SK-N-SH treated with all-trans-retinoic acid at 6 μM for 48 hours (cell line): ENCODE measurements at regions not wholly inside any gene's neighbourhood (a gene's known extent, or its start where the extent isn't known, plus 50 kb on each side); places are given as distances from the start of the nearest gene placed in this dataset.

ENCODE experiments used
- BACH2 ChIP-seq: fragments of 250-450 bp; sonication (Bioruptor Pico); IDR thresholded peaks from 2 replicates; pipeline ENCODE4 v1.9.0; 2021; ENCODE audit warnings: mild to moderate bottlenecking, borderline replicate concordance
- CSDC2 ChIP-seq: fragments of 250-450 bp; sonication (Bioruptor Pico); IDR thresholded peaks from 2 replicates; pipeline ENCODE4 v1.5.0; 2020; ENCODE audit warnings: mild to moderate bottlenecking, moderate library complexity
- ESRRG ChIP-seq: fragments of 250-450 bp; sonication (Bioruptor Pico); IDR thresholded peaks from 2 replicates; pipeline ENCODE4 v1.6.1; 2021; ENCODE audit warnings: mild to moderate bottlenecking
- OSR1 ChIP-seq: fragments of 250-450 bp; sonication (Bioruptor Pico); IDR thresholded peaks from 2 replicates; pipeline ENCODE4 v1.8.0; 2022; ENCODE audit warnings: moderate library complexity, mild to moderate bottlenecking, inconsistent platforms
- RARB ChIP-seq: fragments of 250-450 bp; sonication (Bioruptor Pico); IDR thresholded peaks from 2 replicates; pipeline ENCODE4 v1.8.0; 2021; ENCODE audit warnings: mild to moderate bottlenecking, moderate library complexity
- SNAI2 ChIP-seq: fragments of 250-450 bp; sonication (Bioruptor Pico); IDR thresholded peaks from 2 replicates; pipeline ENCODE4 v1.5.0; 2020; ENCODE audit warnings: mild to moderate bottlenecking, moderate library complexity
- TOX ChIP-seq: fragments of 250-450 bp; sonication (Bioruptor Pico); IDR thresholded peaks from 2 replicates; pipeline ENCODE4 v1.8.0; 2021; ENCODE audit warnings: mild to moderate bottlenecking, moderate library complexity, borderline replicate concordance
- ZC3H10 ChIP-seq: fragments of 250-450 bp; sonication (Bioruptor Pico); IDR thresholded peaks from 2 replicates; pipeline ENCODE4 v1.5.1; 2021; ENCODE audit warnings: mild to moderate bottlenecking, moderate library complexity
- ZFP3 ChIP-seq: fragments of 250-450 bp; sonication (Bioruptor Pico); IDR thresholded peaks from 2 replicates; pipeline ENCODE4 v1.5.0; 2020; ENCODE audit warnings: mild to moderate bottlenecking, moderate library complexity
- ZFP30 ChIP-seq: fragments of 450-650 bp; formaldehyde crosslinking; IDR thresholded peaks from 2 replicates; pipeline ENCODE4 v1.5.0; 2022; ENCODE audit warnings: mild to moderate bottlenecking, moderate library complexity
- ZNF565 ChIP-seq: fragments of 450-650 bp; formaldehyde crosslinking; conservative IDR thresholded peaks from 2 replicates; pipeline ENCODE4 v1.5.0; 2020; ENCODE audit warnings: low read depth, mild to moderate bottlenecking, moderate library complexity
- ZNF8 ChIP-seq: fragments of 450-650 bp; formaldehyde crosslinking; IDR thresholded peaks from 2 replicates; pipeline ENCODE4 v1.5.0; 2020; ENCODE audit warnings: mild to moderate bottlenecking, moderate library complexity
- TF ChIP-seq, protein P1 (sequence below): fragments of 250-450 bp; sonication (Bioruptor Pico); IDR thresholded peaks from 2 replicates; pipeline ENCODE4 v1.8.0; 2020; ENCODE audit warnings: mild to moderate bottlenecking, moderate library complexity, borderline replicate concordance
- TF ChIP-seq, protein P2 (sequence below): fragments of 250-450 bp; sonication (Bioruptor Pico); IDR thresholded peaks from 2 replicates; pipeline ENCODE4 v1.5.0; 2020; ENCODE audit warnings: mild to moderate bottlenecking, moderate library complexity

DNA sequence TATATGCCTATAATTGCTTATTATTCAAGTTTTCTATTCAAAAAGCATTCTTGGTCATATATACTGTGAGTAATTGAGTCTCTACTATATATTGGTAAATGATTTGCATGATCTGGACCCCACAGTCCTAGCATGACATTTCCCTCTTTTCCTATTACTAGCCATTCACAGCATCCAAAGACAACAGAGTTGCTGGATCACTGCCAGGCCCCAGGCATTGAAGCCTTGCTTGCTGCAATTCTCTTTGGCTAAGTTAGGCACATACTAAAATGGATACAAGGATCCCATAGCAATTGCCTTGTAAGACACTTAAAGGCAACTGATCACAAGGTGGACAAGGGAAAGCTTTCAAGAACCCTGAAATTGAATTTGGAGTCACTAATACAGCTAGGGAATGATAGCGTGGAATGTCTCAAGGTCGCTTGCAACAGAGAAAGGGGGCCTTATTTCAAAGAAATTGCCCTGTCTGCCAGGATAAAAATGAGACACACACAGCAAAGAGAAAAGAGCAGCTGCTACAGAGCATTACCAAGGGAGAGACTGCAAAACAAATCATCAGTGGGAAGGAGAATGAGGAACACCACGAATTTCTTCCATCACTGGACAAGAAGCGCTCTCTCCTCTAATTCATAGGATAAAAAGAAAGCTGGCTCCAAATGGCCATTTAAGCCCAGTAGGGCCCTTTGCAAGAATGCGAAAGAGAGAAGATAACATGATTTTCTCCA lies 77.1 kb upstream of the EPHA4 start:
- TF ChIP-seq ZFP30, result no peak
- TF ChIP-seq, protein P1, sequence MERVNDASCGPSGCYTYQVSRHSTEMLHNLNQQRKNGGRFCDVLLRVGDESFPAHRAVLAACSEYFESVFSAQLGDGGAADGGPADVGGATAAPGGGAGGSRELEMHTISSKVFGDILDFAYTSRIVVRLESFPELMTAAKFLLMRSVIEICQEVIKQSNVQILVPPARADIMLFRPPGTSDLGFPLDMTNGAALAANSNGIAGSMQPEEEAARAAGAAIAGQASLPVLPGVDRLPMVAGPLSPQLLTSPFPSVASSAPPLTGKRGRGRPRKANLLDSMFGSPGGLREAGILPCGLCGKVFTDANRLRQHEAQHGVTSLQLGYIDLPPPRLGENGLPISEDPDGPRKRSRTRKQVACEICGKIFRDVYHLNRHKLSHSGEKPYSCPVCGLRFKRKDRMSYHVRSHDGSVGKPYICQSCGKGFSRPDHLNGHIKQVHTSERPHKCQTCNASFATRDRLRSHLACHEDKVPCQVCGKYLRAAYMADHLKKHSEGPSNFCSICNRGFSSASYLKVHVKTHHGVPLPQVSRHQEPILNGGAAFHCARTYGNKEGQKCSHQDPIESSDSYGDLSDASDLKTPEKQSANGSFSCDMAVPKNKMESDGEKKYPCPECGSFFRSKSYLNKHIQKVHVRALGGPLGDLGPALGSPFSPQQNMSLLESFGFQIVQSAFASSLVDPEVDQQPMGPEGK (CRISPR knock-in tag), result no peak
- no peak for TF ChIP-seq RARB (CRISPR knock-in tag)
- TF ChIP-seq ZFP3, result no peak
- no peak for TF ChIP-seq CSDC2 (CRISPR knock-in tag)
- TF ChIP-seq, protein P2, sequence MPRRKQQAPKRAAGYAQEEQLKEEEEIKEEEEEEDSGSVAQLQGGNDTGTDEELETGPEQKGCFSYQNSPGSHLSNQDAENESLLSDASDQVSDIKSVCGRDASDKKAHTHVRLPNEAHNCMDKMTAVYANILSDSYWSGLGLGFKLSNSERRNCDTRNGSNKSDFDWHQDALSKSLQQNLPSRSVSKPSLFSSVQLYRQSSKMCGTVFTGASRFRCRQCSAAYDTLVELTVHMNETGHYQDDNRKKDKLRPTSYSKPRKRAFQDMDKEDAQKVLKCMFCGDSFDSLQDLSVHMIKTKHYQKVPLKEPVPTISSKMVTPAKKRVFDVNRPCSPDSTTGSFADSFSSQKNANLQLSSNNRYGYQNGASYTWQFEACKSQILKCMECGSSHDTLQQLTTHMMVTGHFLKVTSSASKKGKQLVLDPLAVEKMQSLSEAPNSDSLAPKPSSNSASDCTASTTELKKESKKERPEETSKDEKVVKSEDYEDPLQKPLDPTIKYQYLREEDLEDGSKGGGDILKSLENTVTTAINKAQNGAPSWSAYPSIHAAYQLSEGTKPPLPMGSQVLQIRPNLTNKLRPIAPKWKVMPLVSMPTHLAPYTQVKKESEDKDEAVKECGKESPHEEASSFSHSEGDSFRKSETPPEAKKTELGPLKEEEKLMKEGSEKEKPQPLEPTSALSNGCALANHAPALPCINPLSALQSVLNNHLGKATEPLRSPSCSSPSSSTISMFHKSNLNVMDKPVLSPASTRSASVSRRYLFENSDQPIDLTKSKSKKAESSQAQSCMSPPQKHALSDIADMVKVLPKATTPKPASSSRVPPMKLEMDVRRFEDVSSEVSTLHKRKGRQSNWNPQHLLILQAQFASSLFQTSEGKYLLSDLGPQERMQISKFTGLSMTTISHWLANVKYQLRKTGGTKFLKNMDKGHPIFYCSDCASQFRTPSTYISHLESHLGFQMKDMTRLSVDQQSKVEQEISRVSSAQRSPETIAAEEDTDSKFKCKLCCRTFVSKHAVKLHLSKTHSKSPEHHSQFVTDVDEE, result no peak
- no peak for TF ChIP-seq ESRRG (CRISPR knock-in tag)
- TF ChIP-seq ZNF8, result no peak
- TF ChIP-seq ZNF565 (CRISPR knock-in tag), result no peak
- TF ChIP-seq SNAI2 (CRISPR knock-in tag), result no peak
- no peak for TF ChIP-seq TOX (CRISPR knock-in tag)
- TF ChIP-seq OSR1, result no peak
- no peak for TF ChIP-seq ZC3H10
- no peak for TF ChIP-seq BACH2 (CRISPR knock-in tag)
